ENCODE measurements at regions not wholly inside any gene's neighbourhood (a gene's known extent, or its start where the extent isn't known, plus 50 kb on each side); places are given as distances from the start of the nearest gene placed in this dataset.

- peaks cover 0 to 13% of the 10 kb centered on the region in 2 donors for H3K27me3 ChIP-seq
- intact Hi-C loops (cut with DNase I; ENCODE audit: low total_unique reads): no loop called here
- H3K4me1 ChIP-seq: no peaks in the 10 kb centered on the region
- DNase-seq: no peak
- no peak overlapping the region for H3K27ac ChIP-seq
- no peak for TF ChIP-seq CTCF (IDR thresholded peaks at IDR 0.05)
- H3K36me3 ChIP-seq: no peaks in the 10 kb centered on the region
- H3K4me3 ChIP-seq: no peak overlapping the region
- H3K9me3 ChIP-seq: no peaks in the 10 kb centered on the region
These were observed 79.5 kb upstream of the LIPC start for GRCh38 chr15:58352026-58352929.

- Histone ChIP-seq H3K4me3 (no peak overlapping the region), H3K4me1 (no peaks in the 10 kb centered on the region), H3K27me3 (peaks cover 0 to 15% of the 10 kb centered on the region in 2 donors), H3K36me3 (no peaks in the 10 kb centered on the region), H3K27ac (no peak overlapping the region), H3K9me3 (no peaks in the 10 kb centered on the region)
- intact Hi-C loops (cut with DNase I; ENCODE audit: low total_unique reads): no loop called here
- TF ChIP-seq CTCF (IDR thresholded peaks at IDR 0.05): no peak
- no peak for DNase-seq
These were observed 76.3 kb upstream of the LIPC start for GRCh38 chr15:58355382-58355971.

- no peak for TF ChIP-seq CTCF (IDR thresholded peaks at IDR 0.05)
These were observed 75.8 kb upstream of the LIPC start for GRCh38 chr15:58355973-58356372.

GRCh38 chr15:58357529-58358476 is 74.0 kb upstream of the LIPC start:
- no peaks in the 10 kb centered on the region for H3K36me3 ChIP-seq
- H3K9me3 ChIP-seq: no peaks in the 10 kb centered on the region
- DNase-seq: no peak
- H3K4me3 ChIP-seq: no peak overlapping the region
- H3K27ac ChIP-seq: no peak overlapping the region
- intact Hi-C loops (cut with DNase I; ENCODE audit: low total_unique reads): no loop called here
- peaks cover 0 to 15% of the 10 kb centered on the region in 2 donors for H3K27me3 ChIP-seq
- H3K4me1 ChIP-seq: no peaks in the 10 kb centered on the region
- TF ChIP-seq CTCF (IDR thresholded peaks at IDR 0.05): no peak

More at GRCh38 chr15:58355973-58356372, 75.8 kb upstream of the LIPC start:
- H3K9me3 ChIP-seq: no peaks in the 10 kb centered on the region
- H3K4me1 ChIP-seq: no peaks in the 10 kb centered on the region
- no peak for DNase-seq
- no peak overlapping the region for H3K27ac ChIP-seq
- intact Hi-C loops (cut with DNase I; ENCODE audit: low total_unique reads): no loop called here
- H3K27me3 ChIP-seq: peaks cover 0 to 15% of the 10 kb centered on the region in 2 donors
- H3K4me3 ChIP-seq: no peak overlapping the region
- no peaks in the 10 kb centered on the region for H3K36me3 ChIP-seq

GRCh38 chr15:58360421-58361090 is 71.2 kb upstream of the LIPC start:
- Histone ChIP-seq H3K4me3 (no peak overlapping the region), H3K4me1 (no peaks in the 10 kb centered on the region), H3K27me3 (peaks cover 0 to 6% of the 10 kb centered on the region in 2 donors), H3K36me3 (no peaks in the 10 kb centered on the region), H3K9me3 (peaks cover 0 to 6% (median 0%) of the 10 kb centered on the region in 3 donors), H3K27ac (no peak overlapping the region)
- no peak for DNase-seq
- TF ChIP-seq CTCF (IDR thresholded peaks at IDR 0.05): no peak
- intact Hi-C loops (cut with DNase I; ENCODE audit: low total_unique reads): no loop called here
